ENCODE measurements at regions not wholly inside any gene's neighbourhood (a gene's known extent, or its start where the extent isn't known, plus 50 kb on each side); places are given as distances from the start of the nearest gene placed in this dataset.

- no peak for TF ChIP-seq CTCF (IDR thresholded peaks at IDR 0.05)
- no peak for TF ChIP-seq POLR2A (IDR thresholded peaks at IDR 0.05)
These were observed 50.7 kb upstream of the BHLHE23 start for GRCh38 chr20:63057171-63058117.
